Lower lobe of right lung (tissue), 2 donors: ENCODE measurements at regions not wholly inside any gene's neighbourhood (a gene's known extent, or its start where the extent isn't known, plus 50 kb on each side); places are given as distances from the start of the nearest gene placed in this dataset.

Experiments
- ATAC-seq, 2 donors: fragments of 200-7000 bp; cut with Tn5 transposase; one replicate each; pipeline ENCODE4 v1.9.1; 2020 to 2022; ENCODE audit warnings: mild to moderate bottlenecking in 2 of 2, moderate library complexity in 2 of 2
- DNase-seq: peaks from one replicate; pipeline ENCODE4 v3.0.0-alpha.2; 2020
- H3K27ac ChIP-seq: fragments of 200-600 bp; one replicate; pipeline ENCODE4 v1.8.0; 2022
- H3K27me3 ChIP-seq: fragments of 200-600 bp; one replicate; pipeline ENCODE4 v1.8.0; 2022; ENCODE audit warnings: low read depth
- H3K36me3 ChIP-seq: fragments of 200-600 bp; one replicate; pipeline ENCODE4 v1.8.0; 2022; ENCODE audit warnings: mild to moderate bottlenecking
- H3K4me1 ChIP-seq: fragments of 200-600 bp; one replicate; pipeline ENCODE4 v1.8.0; 2022
- H3K4me3 ChIP-seq: fragments of 200-600 bp; one replicate; pipeline ENCODE4 v1.8.0; 2022; ENCODE audit warnings: mild to moderate bottlenecking
- H3K9me3 ChIP-seq: fragments of 200-600 bp; one replicate; pipeline ENCODE4 v1.8.0; 2022
- intact Hi-C: fragments of 100-400 bp; cut with DNase I; formaldehyde crosslinking; loops from one replicate; pipeline ENCODE4 v1.11.0; 2022
- TF ChIP-seq, protein P1 (sequence below): fragments of 200-600 bp; IDR thresholded peaks from one replicate; pipeline ENCODE4 v1.8.0; 2022; ENCODE audit warnings: antibody characterized with exemption, mild to moderate bottlenecking
- donor health status: DM: no; HTN: yes; CAD: no; lungs with severe emphysema.

DNA sequence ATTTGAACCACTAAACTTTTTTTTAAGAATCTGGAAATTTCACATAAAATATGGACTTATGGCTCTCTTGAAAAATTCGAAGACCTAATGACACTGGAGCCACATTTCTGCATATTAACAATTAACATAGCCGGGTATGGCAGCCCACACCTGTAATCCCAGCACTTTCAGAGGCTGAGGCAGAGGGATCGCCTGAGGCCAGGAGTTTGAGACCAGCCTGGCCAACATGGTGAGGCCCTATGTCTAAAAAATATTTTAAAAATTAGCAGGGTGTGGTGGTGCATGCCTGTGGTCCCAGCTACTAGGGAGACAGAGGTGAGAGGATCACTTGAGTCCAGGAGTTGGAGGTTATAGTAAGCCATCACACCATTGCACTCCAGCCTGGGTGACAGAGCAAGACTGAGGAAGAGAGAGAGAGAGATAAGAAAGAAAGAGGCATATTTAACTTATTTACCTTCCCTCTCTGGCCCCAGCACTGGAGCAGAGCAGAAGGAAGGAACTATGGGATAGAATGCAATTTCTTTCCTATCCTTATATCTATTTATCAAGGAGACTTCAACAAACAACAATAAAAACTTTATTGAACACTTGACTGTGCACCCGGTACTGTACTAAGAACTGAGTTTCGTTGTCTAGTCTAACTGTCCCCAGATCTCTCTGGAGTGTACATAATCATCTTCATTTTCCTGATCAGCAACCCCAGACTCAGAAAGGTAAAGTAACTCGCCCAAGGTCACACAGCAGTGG, 63.6 kb upstream of the EYA2 start:
- TF ChIP-seq, protein P1, sequence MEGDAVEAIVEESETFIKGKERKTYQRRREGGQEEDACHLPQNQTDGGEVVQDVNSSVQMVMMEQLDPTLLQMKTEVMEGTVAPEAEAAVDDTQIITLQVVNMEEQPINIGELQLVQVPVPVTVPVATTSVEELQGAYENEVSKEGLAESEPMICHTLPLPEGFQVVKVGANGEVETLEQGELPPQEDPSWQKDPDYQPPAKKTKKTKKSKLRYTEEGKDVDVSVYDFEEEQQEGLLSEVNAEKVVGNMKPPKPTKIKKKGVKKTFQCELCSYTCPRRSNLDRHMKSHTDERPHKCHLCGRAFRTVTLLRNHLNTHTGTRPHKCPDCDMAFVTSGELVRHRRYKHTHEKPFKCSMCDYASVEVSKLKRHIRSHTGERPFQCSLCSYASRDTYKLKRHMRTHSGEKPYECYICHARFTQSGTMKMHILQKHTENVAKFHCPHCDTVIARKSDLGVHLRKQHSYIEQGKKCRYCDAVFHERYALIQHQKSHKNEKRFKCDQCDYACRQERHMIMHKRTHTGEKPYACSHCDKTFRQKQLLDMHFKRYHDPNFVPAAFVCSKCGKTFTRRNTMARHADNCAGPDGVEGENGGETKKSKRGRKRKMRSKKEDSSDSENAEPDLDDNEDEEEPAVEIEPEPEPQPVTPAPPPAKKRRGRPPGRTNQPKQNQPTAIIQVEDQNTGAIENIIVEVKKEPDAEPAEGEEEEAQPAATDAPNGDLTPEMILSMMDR, result no peak
- Histone ChIP-seq H3K9me3 (no peaks in the 10 kb centered on the region), H3K4me3 (no peak overlapping the region), H3K27me3 (no peaks in the 10 kb centered on the region), H3K27ac (no peak overlapping the region), H3K4me1 (no peaks in the 10 kb centered on the region), H3K36me3 (no peaks in the 10 kb centered on the region)
- ATAC-seq (no peak), DNase-seq (no peak)
- intact Hi-C loops, result no loop called here

DNA sequence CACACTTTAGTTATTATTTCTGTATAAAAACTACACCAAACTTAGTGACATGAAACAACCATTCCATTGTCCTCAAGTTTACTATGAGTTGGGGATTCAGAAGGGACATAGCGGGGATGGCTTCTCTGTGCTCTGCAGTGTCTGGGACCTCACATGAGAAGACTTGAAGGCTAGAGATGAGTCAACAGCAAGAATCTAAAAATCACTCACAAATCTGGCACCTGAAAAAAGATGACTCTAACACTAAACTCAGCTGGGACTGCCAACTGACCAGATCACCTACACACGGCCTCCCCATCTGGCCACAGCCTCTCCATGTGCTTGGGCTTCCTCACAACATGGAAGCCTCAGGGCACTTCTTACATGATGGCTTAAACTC, 63.0 kb upstream of the EYA2 start:
- H3K36me3 ChIP-seq, result no peaks in the 10 kb centered on the region
- H3K27me3 ChIP-seq, result no peaks in the 10 kb centered on the region
- no peak for DNase-seq
- no peaks in the 10 kb centered on the region for H3K9me3 ChIP-seq
- TF ChIP-seq, protein P1, result no peak
- H3K4me1 ChIP-seq, result no peaks in the 10 kb centered on the region
- no peak for ATAC-seq
- no peak overlapping the region for H3K27ac ChIP-seq
- intact Hi-C loops, result no loop called here
- no peak overlapping the region for H3K4me3 ChIP-seq

DNA sequence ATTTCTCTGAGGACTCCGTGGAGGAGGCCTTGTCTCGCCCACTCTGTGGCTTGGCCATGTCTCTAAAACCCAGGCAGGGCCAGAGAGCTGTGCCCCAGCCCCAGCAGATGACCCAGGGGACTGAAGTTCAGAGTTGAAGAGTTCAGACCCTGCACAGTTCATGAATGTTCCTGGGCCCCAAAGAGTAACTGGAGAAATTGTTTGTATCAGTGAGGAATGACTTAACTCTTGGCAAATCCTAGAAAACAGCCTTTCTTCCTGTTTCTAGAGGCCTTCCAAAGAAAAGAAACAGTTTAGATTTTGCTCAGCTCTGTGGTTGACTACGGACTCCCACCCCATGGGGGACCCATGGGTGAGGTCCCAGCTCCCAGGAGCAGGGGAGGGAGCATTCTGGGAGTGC, 62.1 kb upstream of the EYA2 start:
- intact Hi-C loops, result no loop called here
- DNase-seq, result no peak
- TF ChIP-seq, protein P1, result no peak
- no peaks in the 10 kb centered on the region for H3K4me1 ChIP-seq
- H3K36me3 ChIP-seq, result no peaks in the 10 kb centered on the region
- ATAC-seq, result no peak
- no peak overlapping the region for H3K4me3 ChIP-seq
- H3K27me3 ChIP-seq, result no peaks in the 10 kb centered on the region
- H3K9me3 ChIP-seq, result no peaks in the 10 kb centered on the region
- H3K27ac ChIP-seq, result no peak overlapping the region

DNA sequence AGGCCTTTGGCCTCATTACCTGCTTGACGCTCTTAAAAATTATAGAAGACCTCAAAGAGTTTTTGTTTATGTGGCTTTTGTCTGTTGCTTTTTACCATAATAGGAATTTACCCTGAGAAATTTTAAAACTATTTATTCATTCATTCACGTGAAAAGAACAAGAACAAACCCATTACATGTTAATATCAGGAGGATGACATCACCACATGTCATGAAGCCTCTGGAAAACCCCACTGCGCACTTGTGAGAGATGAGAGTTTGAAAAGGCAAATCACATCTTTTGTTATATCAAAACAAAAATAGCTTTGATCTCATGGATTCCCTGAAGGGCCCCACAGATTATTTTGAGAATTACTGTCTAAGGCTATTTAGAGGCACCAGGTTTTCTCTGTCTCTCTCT, 61.3 kb upstream of the EYA2 start:
- Histone ChIP-seq H3K4me1 (no peaks in the 10 kb centered on the region), H3K27ac (no peak overlapping the region), H3K27me3 (peaks cover 7% of the 10 kb centered on the region), H3K9me3 (no peaks in the 10 kb centered on the region), H3K36me3 (no peaks in the 10 kb centered on the region), H3K4me3 (no peak overlapping the region)
- DNase-seq (no peak), ATAC-seq (no peak)
- intact Hi-C loops, result no loop called here
- TF ChIP-seq, protein P1, result no peak

DNA sequence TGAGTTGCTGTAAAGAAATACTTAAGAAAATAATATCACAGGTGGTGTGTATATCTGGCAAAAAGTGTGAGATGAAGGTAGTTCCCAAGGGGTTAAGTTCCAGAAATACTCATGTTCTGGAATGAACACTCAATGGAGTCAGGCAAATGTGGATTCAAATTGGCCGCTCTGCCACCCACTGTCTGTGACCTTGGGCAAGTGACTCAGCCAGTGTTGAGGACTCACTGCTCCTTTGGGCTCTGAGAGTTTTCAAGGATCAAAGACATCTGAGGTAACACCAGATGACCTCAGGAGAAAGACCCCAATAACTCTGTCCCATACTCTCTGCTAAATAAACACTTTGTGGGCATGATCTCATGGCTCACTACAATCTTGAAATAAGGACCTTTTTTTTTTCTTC, 59.2 kb upstream of the EYA2 start:
- Histone ChIP-seq H3K4me3 (no peak overlapping the region), H3K4me1 (no peaks in the 10 kb centered on the region), H3K36me3 (no peaks in the 10 kb centered on the region), H3K27me3 (peaks cover 8% of the 10 kb centered on the region), H3K27ac (no peak overlapping the region), H3K9me3 (no peaks in the 10 kb centered on the region)
- DNase-seq, result no peak
- TF ChIP-seq, protein P1, result no peak
- intact Hi-C loops, result no loop called here
- ATAC-seq, result no peak
